ENCODE measurements at regions not wholly inside any gene's neighbourhood (a gene's known extent, or its start where the extent isn't known, plus 50 kb on each side); places are given as distances from the start of the nearest gene placed in this dataset.
A peak's percentile ranks its signal among the peaks of the same experiment; 100 is the strongest.

- ATAC-seq (no peak), DNase-seq (no peak)
- intact Hi-C loops (cut with DNase I, micrococcal nuclease), result no loop called here
- no peak overlapping the region for H3K4me3 ChIP-seq
- TF ChIP-seq CTCF (IDR thresholded peaks at IDR 0.05), result no peak
- no peaks in the 10 kb centered on the region for H3K9me3 ChIP-seq
- H3K36me3 ChIP-seq (ENCODE audit: low read depth), result no peaks in the 10 kb centered on the region
- H3K4me1 ChIP-seq (ENCODE audit: low read depth), result peaks cover 7% of the 10 kb centered on the region
These were observed 152.8 kb downstream of the FSIP2 start for GRCh38 chr2:185891403-185891802.

DNA sequence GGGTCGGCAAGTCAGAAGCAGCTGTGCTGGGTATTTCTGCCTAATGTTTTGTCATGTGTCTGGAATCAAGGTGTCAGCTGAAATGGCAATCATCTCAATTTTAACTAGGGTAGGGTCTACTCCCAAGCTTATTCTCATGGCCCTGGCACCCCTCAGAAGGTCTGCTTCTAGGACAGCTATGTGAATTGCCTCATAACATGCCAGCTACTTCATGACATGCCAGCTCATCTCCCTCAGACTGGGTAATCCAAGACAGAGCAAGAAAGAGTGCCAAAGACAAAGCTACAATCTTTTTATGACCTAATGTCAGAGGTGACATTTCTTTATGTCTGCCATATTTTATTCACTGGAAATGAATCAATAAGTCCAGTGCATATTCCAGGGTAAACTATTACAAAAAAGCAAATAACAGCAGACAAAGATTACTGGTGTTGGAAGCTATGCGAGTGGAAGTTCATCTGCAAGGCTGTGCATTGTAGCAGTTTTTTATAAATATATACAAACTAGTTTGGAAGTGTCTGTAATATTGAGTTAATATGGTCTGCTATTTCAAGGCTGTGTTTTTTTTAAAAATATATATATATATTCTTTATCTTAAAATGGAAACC is 153.3 kb downstream of the FSIP2 start:
- no peak for ATAC-seq
- Histone ChIP-seq H3K4me3 (no peak overlapping the region), H3K4me1 (ENCODE audit: low read depth) (peaks cover 7% of the 10 kb centered on the region), H3K9me3 (no peaks in the 10 kb centered on the region), H3K36me3 (ENCODE audit: low read depth) (no peaks in the 10 kb centered on the region)
- no peak for DNase-seq
- intact Hi-C loops (cut with DNase I, micrococcal nuclease), result no loop called here
- no peak for TF ChIP-seq CTCF (IDR thresholded peaks at IDR 0.05)

GRCh38 chr2:185892484-185892883 is 153.9 kb downstream of the FSIP2 start:
- H3K36me3 ChIP-seq (ENCODE audit: low read depth), result no peaks in the 10 kb centered on the region
- TF ChIP-seq CTCF (IDR thresholded peaks at IDR 0.05), result no peak
- no peak overlapping the region for H3K4me3 ChIP-seq
- peaks cover 7% of the 10 kb centered on the region for H3K4me1 ChIP-seq (ENCODE audit: low read depth)
- intact Hi-C loops (cut with DNase I, micrococcal nuclease), result no loop called here
- ATAC-seq (no peak), DNase-seq (no peak)
- H3K9me3 ChIP-seq, result no peaks in the 10 kb centered on the region

- intact Hi-C loops (cut with DNase I, micrococcal nuclease), result no loop called here
- H3K4me1 ChIP-seq (ENCODE audit: low read depth), result peaks cover 7% of the 10 kb centered on the region
- TF ChIP-seq CTCF (IDR thresholded peaks at IDR 0.05), result no peak
- ATAC-seq (no peak), DNase-seq (no peak)
- no peak overlapping the region for H3K4me3 ChIP-seq
- no peaks in the 10 kb centered on the region for H3K36me3 ChIP-seq (ENCODE audit: low read depth)
- no peaks in the 10 kb centered on the region for H3K9me3 ChIP-seq
These were observed 155.6 kb downstream of the FSIP2 start for GRCh38 chr2:185894223-185894622.

GRCh38 chr2:185895828-185896693 is 157.5 kb downstream of the FSIP2 start:
- peak; percentile 73 for ATAC-seq
- Histone ChIP-seq H3K36me3 (ENCODE audit: low read depth) (no peaks in the 10 kb centered on the region), H3K9me3 (no peaks in the 10 kb centered on the region), H3K4me1 (ENCODE audit: low read depth) (peaks cover 7% of the 10 kb centered on the region), H3K4me3 (no peak overlapping the region)
- intact Hi-C loops (cut with DNase I, micrococcal nuclease), result no loop called here
- DNase-seq, result peak in 1 of 3 donors; percentile 10
- TF ChIP-seq CTCF (IDR thresholded peaks at IDR 0.05), result no peak
